Mammary epithelial cell (primary cell): ENCODE measurements at regions not wholly inside any gene's neighbourhood (a gene's known extent, or its start where the extent isn't known, plus 50 kb on each side); places are given as distances from the start of the nearest gene placed in this dataset.

Experiments used
- CTCF ChIP-seq, 2 donors: IDR thresholded peaks in 1 of 2; conservative IDR thresholded peaks in 1 of 2; 2 replicates each; pipeline ENCODE4 v1.5.1; 2011 to 2012; ENCODE audit warnings: inconsistent platforms in 2 of 2, low read length in 2 of 2, mild to moderate bottlenecking in 2 of 2, control low read depth in 1 of 2, low read depth in 1 of 2; ENCODE audit not compliant: insufficient read depth in 1 of 2; ENCODE audit errors: extremely low read depth in 1 of 2
- EZH2 ChIP-seq: IDR thresholded peaks from 2 replicates; pipeline ENCODE4 v1.6.1; 2012; ENCODE audit warnings: low read length, inconsistent platforms, borderline replicate concordance

GRCh38 chr2:236816197-236817170 lies 246.9 kb downstream of the ACKR3 start:
- TF ChIP-seq EZH2 (no peak), CTCF (conservative IDR thresholded peaks at IDR 0.05 in 1 of 2, IDR thresholded peaks at IDR 0.05 in 1 of 2; ENCODE audit: extremely low read depth in 1 of 2, insufficient read depth in 1 of 2, low read depth in 1 of 2, low read length in 2 of 2) (no peak)
